ENCODE measurements at regions not wholly inside any gene's neighbourhood (a gene's known extent, or its start where the extent isn't known, plus 50 kb on each side); places are given as distances from the start of the nearest gene placed in this dataset.

DNA sequence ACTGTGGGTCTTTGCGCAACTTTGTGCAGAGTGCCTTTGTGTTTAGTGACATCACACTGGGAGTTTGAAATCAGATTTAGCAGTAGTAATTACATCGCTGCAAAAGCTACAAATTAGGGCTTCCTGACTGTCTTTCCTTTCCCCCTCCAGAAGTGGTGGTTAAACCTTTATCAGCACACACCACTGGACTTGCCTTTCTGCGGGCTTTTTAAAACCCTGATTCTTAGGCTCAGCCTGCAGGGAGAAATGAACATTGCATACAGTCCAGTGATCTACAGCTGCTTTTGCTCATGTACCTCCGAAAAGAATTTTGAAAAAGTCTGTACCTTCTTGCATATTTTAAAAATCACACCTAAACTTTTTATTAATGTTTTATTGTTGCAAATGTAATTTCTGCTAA, 219.7 kb upstream of the NAALADL2 start:
- WGBS, result 92% methylated on average over 4 of the region's 4 CpGs
- H3K9me3 ChIP-seq (ENCODE audit: control insufficient read depth in 4 of 4, low read length in 3 of 4), result no peaks in the 10 kb centered on the region
- no peaks in the 10 kb centered on the region for H3K36me3 ChIP-seq (ENCODE audit: control insufficient read depth in 4 of 4, insufficient read depth in 3 of 4, low read depth in 1 of 4, low read length in 3 of 4)
- TF ChIP-seq HNF4A (conservative IDR thresholded peaks at IDR 0.05) (no peak), TAF1 (conservative IDR thresholded peaks at IDR 0.05) (no peak), GABPA (IDR thresholded peaks at IDR 0.05 in 1 of 2, conservative IDR thresholded peaks at IDR 0.05 in 1 of 2) (no peak), REST (IDR thresholded peaks at IDR 0.05) (no peak), RXRA (IDR thresholded peaks at IDR 0.05) (no peak), RAD21 (IDR thresholded peaks at IDR 0.05) (no peak), ATF3 (IDR thresholded peaks at IDR 0.05) (no peak), YY1 (IDR thresholded peaks at IDR 0.05) (no peak), CTCF (IDR thresholded peaks at IDR 0.05; ENCODE audit: low read depth, low read length, missing input control) (no peak), EGR1 (IDR thresholded peaks at IDR 0.05; ENCODE audit: low read depth in 2 of 2) (no peak), HNF4G (IDR thresholded peaks at IDR 0.05) (no peak), FOXA1 (IDR thresholded peaks at IDR 0.05) (no peak), SP1 (IDR thresholded peaks at IDR 0.05) (no peak), NR2F2 (IDR thresholded peaks at IDR 0.05) (no peak), JUND (IDR thresholded peaks at IDR 0.05) (no peak), FOXA2 (IDR thresholded peaks at IDR 0.05) (no peak)
- TF ChIP-seq, protein P1, sequence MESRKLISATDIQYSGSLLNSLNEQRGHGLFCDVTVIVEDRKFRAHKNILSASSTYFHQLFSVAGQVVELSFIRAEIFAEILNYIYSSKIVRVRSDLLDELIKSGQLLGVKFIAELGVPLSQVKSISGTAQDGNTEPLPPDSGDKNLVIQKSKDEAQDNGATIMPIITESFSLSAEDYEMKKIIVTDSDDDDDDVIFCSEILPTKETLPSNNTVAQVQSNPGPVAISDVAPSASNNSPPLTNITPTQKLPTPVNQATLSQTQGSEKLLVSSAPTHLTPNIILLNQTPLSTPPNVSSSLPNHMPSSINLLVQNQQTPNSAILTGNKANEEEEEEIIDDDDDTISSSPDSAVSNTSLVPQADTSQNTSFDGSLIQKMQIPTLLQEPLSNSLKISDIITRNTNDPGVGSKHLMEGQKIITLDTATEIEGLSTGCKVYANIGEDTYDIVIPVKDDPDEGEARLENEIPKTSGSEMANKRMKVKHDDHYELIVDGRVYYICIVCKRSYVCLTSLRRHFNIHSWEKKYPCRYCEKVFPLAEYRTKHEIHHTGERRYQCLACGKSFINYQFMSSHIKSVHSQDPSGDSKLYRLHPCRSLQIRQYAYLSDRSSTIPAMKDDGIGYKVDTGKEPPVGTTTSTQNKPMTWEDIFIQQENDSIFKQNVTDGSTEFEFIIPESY (IDR thresholded peaks at IDR 0.05), result no peak
- TF ChIP-seq, protein P2, sequence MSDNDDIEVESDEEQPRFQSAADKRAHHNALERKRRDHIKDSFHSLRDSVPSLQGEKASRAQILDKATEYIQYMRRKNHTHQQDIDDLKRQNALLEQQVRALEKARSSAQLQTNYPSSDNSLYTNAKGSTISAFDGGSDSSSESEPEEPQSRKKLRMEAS (IDR thresholded peaks at IDR 0.05), result no peak
- no peak overlapping the region for H3K27ac ChIP-seq (ENCODE audit: low read depth in 1 of 2, low read length in 2 of 2)
- no peaks in the 10 kb centered on the region for H3K27me3 ChIP-seq (ENCODE audit: control insufficient read depth in 4 of 4, insufficient read depth in 4 of 4, low read length in 3 of 4)
- no peak overlapping the region for H3K9ac ChIP-seq (ENCODE audit: low read depth in 1 of 2, low read length in 2 of 2)
- no peak for DNase-seq (ENCODE audit: low spot score)
- no peaks in the 10 kb centered on the region for H3K4me1 ChIP-seq (ENCODE audit: control insufficient read depth in 4 of 4, insufficient read depth in 4 of 4, low read length in 3 of 4)
- no peak overlapping the region for H3K4me3 ChIP-seq (ENCODE audit: low read depth in 1 of 3, low read length in 3 of 3)
